GM10248 (cell line): ENCODE measurements at regions not wholly inside any gene's neighbourhood (a gene's known extent, or its start where the extent isn't known, plus 50 kb on each side); places are given as distances from the start of the nearest gene placed in this dataset.

Experiments
- CTCF ChIA-PET: fragments of 300-600 bp; sonication (Branson Sonifier 250); formaldehyde crosslinking; extraction: SDS; loops from one replicate; lab custom pipeline; 2021; ENCODE audit warnings: antibody characterized with exemption; lab: Yijun Ruan, JAX
- POLR2A ChIA-PET: fragments of 350-650 bp; sonication (Branson Sonifier 250); formaldehyde crosslinking; extraction: SDS; loops from one replicate; lab custom pipeline; 2020; ENCODE audit warnings: antibody characterized with exemption; lab: Yijun Ruan, JAX
- DNase-seq: peaks from one replicate; pipeline ENCODE4 v3.0.0; 2012; ENCODE audit errors: extremely low spot score
- CTCF ChIP-seq: IDR thresholded peaks from 2 replicates; pipeline ENCODE4 v1.5.1; 2012; ENCODE audit warnings: mild to moderate bottlenecking, low read depth; ENCODE audit errors: extremely low read depth, missing control alignments, control extremely low read depth

GRCh38 chr7:21996641-21997040 is 50.9 kb upstream of the CDCA7L start:
- no peak for DNase-seq
- CTCF ChIA-PET, result no interaction called here
- no peak for TF ChIP-seq CTCF
- POLR2A ChIA-PET, result no interaction called here
